Keratinocyte (primary cell): ENCODE measurements at regions not wholly inside any gene's neighbourhood (a gene's known extent, or its start where the extent isn't known, plus 50 kb on each side); places are given as distances from the start of the nearest gene placed in this dataset.
"Not testable (repeated sequence)": the region's sequence is repeated elsewhere in the genome, so short reads cannot be mapped to it uniquely, and the experiment has no call there.

Source experiments
- EZH2 ChIP-seq: IDR thresholded peaks from one replicate; pipeline ENCODE4 v1.6.1; 2012; ENCODE audit warnings: inconsistent platforms, mild to moderate bottlenecking, low read length, moderate library complexity
- TF ChIP-seq, protein P1 (sequence below), 3 experiments: IDR thresholded peaks in 1 of 3; conservative IDR thresholded peaks in 1 of 3; optimal IDR thresholded peaks in 1 of 3; 2 replicates in 2 of 3; 3 replicates in 1 of 3; pipeline versions ENCODE3 to v1.5.1; 2011; ENCODE audit warnings: low read length in 3 of 3, mild to moderate bottlenecking in 3 of 3, moderate library complexity in 2 of 3, control low read depth in 1 of 3, inconsistent platforms in 1 of 3; ENCODE audit not compliant: insufficient read depth in 2 of 3; ENCODE audit errors: extremely low read depth in 1 of 3

GRCh38 chr1:83218036-83218716 is 780.8 kb downstream of the TTLL7 start:
- TF ChIP-seq, protein P1, sequence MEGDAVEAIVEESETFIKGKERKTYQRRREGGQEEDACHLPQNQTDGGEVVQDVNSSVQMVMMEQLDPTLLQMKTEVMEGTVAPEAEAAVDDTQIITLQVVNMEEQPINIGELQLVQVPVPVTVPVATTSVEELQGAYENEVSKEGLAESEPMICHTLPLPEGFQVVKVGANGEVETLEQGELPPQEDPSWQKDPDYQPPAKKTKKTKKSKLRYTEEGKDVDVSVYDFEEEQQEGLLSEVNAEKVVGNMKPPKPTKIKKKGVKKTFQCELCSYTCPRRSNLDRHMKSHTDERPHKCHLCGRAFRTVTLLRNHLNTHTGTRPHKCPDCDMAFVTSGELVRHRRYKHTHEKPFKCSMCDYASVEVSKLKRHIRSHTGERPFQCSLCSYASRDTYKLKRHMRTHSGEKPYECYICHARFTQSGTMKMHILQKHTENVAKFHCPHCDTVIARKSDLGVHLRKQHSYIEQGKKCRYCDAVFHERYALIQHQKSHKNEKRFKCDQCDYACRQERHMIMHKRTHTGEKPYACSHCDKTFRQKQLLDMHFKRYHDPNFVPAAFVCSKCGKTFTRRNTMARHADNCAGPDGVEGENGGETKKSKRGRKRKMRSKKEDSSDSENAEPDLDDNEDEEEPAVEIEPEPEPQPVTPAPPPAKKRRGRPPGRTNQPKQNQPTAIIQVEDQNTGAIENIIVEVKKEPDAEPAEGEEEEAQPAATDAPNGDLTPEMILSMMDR (optimal IDR thresholded peaks at IDR 0.05 in 1 of 3, IDR thresholded peaks at IDR 0.05 in 1 of 3, conservative IDR thresholded peaks at IDR 0.05 in 1 of 3; ENCODE audit: extremely low read depth in 1 of 3, insufficient read depth in 2 of 3, low read length in 3 of 3), result not testable (repeated sequence)
- TF ChIP-seq EZH2, result not testable (repeated sequence)
